SW 1271 (cell line): ENCODE measurements at regions not wholly inside any gene's neighbourhood (a gene's known extent, or its start where the extent isn't known, plus 50 kb on each side); places are given as distances from the start of the nearest gene placed in this dataset.

ENCODE experiments used
- DNase-seq, 2 experiments: peaks; one replicate each; lab custom pipeline; 2025; lab: John Stamatoyannopoulos, UW

DNA sequence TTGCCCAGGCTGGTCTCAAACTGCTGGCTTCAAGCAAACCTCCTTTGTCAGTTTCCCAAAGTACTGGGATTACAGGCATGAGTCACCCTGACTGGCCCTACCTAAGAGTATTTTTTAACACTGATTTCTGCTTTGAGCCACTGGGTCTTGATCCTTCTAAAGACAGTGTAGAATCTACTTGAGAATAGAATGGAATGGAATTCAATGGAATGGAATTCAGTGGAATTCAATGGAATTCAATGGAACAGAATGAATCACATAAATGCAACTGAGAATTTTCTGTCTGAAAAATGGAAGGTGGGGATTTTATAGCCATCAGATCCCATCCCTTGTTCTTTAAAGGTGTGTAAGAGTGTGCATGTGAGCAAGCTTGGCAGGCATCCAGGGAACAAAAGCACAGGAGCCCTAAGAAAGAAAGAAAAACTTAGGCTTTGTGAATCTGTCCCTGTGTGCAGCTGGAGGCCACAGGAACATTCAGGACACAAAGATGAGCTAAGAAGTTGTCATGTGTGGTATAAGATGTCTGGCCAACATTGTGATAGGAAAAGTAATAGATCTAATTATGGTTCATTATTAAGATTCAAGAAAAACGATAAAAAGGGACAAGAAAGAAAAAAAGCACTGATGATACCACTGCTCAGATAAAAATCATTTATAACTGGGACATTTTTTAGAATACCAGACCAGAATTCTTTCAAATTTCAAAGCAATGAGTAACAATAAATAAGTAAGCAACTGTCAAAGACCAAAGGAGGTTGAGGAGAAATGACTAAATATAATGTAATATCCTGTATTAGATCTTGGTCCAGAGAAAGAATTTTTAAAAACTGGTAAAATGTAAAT lies 681.0 kb upstream of the GJE1 start:
- peak; percentile 88 to 92 for DNase-seq

- DNase-seq, result peak; percentile 88 to 92
Observed at GRCh38 chr6:141451181-141451510, 681.6 kb upstream of the GJE1 start.

- DNase-seq, result no peak
Observed at GRCh38 chr6:141445928-141446628, 686.6 kb upstream of the GJE1 start.

GRCh38 chr6:141443668-141444289 lies 688.9 kb upstream of the GJE1 start:
- DNase-seq, result peak in 1 of 2 experiments; percentile 21

DNA sequence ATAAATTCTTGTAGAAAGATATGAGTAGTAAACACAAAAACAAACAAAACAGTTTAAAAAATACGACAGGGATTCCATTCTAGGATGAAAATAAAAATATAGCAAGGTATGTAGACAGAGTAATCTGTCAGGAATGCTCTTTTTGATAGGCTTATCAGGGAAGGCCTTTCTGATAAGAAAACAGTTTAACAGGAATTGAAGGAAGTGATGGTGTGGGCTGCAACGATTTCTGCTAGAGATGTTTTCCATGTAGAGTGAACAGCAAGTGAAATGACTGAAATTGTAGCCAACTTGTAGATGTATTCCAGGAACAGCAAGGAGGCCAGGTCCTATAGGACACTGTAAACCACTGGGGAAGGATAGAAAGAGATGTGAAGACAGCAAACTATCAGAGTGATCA lies 689.7 kb upstream of the GJE1 start:
- DNase-seq, result no peak

DNA sequence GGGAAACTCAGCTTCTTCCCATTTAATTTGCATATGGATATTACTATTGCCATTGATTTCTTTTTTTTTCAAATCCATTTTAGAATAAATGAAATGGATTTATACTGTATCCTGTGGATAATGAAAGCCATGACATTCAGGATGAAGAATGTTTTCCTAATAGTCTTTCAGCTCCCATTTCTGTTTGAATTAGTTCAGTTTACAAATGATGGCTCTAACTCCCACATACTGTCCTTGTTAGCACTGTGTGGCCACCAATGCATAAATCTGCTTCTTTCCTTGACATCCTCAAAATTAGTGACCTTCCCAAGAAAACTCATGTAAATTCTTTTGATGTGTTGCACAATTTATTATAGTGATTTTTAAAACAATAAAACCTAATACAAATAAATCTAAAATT lies 693.2 kb upstream of the GJE1 start:
- DNase-seq, result no peak

DNA sequence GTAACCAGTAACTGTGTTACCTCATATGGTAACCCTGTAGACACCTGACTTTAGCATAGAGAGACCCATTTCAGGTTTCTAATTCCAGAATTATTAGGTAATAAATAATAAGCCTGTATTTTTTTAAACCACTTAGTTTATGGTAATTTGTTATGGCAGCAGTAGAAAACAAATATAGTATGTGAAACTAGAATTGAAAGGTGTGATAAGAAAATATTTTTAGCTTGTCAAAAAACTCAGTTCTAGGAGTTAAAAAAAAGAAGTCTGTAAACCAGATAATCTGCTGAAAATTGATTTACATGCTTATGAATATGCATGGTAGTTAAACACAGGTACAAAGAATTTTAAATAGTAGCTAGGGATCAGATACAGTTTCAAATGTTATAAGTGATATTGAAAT lies 695.0 kb upstream of the GJE1 start:
- DNase-seq, result no peak

GRCh38 chr6:141437011-141437410 lies 695.7 kb upstream of the GJE1 start:
- DNase-seq, result no peak

GRCh38 chr6:141426400-141426980 lies 706.2 kb upstream of the GJE1 start:
- no peak for DNase-seq

- peak; percentile 51 to 81 for DNase-seq
Observed at GRCh38 chr6:141421378-141421777, 711.3 kb upstream of the GJE1 start.

- no peak for DNase-seq
Observed at GRCh38 chr6:141418076-141418475, 714.6 kb upstream of the GJE1 start.

DNA sequence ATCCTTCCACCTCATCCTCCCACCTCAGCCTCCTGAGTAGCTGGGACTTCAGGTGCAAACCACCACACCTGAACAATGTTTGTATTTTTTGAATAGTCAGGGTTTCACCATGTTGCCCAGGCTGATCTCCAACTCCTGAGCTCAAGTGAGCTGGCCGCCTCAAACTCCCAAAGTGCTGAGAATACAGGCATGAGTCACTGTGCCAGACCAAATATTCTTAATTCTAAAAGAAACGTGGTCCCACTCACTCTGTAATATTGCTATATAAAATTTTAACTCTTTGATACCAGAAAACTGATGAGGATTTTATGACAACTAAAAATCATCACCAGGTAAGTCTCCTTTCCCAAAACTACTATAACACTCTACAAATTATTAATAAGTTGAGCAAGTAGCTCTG lies 716.8 kb upstream of the GJE1 start:
- DNase-seq, result no peak

DNA sequence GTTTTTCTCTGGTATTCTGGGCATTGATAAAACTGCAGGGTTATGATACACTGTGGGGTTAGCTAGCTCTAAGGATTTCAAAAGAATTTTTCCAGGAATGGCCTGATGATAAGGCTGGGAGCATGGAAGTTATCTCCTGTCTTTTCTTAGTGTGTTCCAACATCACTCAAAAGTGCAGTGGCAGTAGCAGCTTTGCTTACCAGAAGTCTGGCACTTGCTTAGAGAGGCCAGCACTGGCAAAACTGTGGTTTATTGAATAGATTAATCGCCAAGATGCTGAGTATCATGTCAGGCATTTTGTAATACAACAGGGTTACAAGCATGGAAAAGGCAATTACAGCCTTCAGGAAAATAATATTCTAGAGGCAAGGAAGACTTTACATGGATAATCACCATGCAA lies 719.5 kb upstream of the GJE1 start:
- no peak for DNase-seq

DNA sequence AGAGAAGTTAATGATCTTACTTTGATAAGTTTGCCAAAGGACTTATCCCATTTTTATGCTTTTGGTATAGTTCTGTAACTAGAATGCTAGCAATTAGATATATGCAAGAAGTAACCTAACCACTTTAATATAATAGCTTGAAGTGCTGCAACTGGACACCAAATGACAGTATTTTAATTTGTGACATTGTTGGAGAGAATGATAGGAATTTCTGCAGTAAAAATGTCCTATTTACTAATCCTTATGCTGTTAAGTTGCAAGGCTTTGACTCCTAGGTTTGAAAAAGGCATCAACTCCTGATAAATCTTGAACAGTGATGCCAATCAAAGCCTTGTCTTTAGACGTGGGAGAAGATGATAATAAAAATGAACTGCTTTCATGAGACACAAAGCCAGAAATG lies 726.0 kb upstream of the GJE1 start:
- DNase-seq, result no peak

DNA sequence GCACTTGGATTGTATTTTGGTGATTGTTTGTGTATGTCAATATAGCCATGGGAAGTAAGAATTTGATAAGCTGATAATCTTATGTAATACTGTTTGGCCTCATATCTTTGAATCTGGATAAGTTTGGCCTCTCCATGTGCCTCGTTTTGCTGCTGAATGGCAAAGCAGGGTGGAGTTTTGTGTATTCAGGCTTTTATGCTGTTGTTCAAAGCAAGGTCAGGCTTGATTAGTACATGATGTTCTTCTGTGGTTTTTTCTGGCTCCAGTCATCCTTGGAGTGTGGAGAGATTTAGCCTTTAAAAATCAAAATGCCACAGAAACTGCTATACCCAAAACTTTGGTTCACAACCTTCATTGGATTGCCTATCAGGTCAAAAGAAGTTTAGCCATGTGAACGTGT lies 728.9 kb upstream of the GJE1 start:
- no peak for DNase-seq

- no peak for DNase-seq
Observed at GRCh38 chr6:141403103-141403502, 729.6 kb upstream of the GJE1 start.

DNA sequence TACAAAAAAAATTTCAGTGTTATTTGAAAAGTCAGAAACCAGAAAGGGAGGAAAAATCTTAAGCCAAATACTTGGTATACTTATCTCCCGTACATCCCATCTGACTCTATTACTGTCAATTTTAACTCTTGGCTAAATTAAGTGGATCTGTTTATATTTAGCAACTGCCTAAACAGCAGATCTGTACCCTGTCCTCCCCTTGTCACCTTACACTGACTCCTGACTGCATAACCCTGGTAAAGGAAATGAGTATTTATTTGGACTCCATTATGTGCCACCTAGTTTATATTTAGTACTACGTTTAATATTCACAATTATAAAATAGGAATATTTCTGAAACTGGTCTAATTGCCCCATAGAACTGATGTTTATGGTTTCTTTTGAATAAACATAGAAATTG lies 730.2 kb upstream of the GJE1 start:
- no peak for DNase-seq

DNA sequence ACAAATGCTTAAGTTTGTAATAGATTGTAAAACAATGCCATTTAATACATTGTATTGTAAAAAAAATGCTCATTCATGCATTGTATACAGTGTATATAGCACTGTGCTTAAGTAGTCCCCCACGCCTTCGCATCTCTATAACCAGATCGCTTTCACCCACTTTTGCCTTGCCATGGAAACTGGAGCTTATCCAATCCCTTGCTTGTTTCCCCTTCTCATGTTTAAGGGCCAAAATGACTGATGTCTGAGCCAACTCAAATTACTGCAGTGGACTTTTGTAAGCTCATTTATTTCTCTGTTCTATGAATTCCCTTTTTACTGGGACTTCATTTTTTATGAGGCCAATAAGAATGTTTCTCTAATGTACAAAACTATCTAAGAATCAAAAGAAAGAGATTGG lies 730.9 kb upstream of the GJE1 start:
- no peak for DNase-seq

GRCh38 chr6:141401168-141401567 lies 731.6 kb upstream of the GJE1 start:
- DNase-seq, result no peak

DNA sequence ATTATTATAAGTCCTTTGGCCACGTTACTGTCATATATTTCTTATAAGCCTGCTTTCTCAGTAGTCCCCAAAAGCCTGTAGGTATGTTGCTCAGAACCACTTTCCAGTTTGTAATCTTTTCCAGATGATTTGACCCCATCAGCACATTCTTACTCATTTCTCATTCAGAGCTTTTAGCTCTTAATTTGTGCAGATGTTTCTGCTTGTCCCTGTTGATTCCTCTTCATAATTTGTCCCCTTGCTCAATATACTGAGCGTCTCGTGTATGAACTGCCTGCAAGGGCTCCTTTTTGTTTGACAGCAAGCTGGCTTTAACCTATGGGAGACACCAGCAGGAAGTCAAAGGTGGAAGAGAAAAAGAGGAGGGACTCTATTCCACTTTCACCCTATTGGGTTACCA lies 733.8 kb upstream of the GJE1 start:
- DNase-seq, result no peak

GRCh38 chr6:141395443-141396008 lies 737.2 kb upstream of the GJE1 start:
- no peak for DNase-seq

GRCh38 chr6:141394565-141395051 lies 738.1 kb upstream of the GJE1 start:
- DNase-seq, result no peak
